PC-3 (cell line): ENCODE measurements at regions not wholly inside any gene's neighbourhood (a gene's known extent, or its start where the extent isn't known, plus 50 kb on each side); places are given as distances from the start of the nearest gene placed in this dataset.

Experiments
- EZH2 ChIP-seq: fragments of 300-600 bp; sonication (generic); IDR thresholded peaks from one replicate; pipeline ENCODE4 v1.6.1; 2017; ENCODE audit warnings: antibody characterized with exemption, mild to moderate bottlenecking, low read length; ENCODE audit not compliant: unreplicated experiment
- TF ChIP-seq, protein P1 (sequence below): fragments of 300-600 bp; sonication (generic); conservative IDR thresholded peaks from 2 replicates; pipeline ENCODE4 v1.5.1; 2017; ENCODE audit warnings: antibody characterized with exemption, low read depth, mild to moderate bottlenecking, low read length

DNA sequence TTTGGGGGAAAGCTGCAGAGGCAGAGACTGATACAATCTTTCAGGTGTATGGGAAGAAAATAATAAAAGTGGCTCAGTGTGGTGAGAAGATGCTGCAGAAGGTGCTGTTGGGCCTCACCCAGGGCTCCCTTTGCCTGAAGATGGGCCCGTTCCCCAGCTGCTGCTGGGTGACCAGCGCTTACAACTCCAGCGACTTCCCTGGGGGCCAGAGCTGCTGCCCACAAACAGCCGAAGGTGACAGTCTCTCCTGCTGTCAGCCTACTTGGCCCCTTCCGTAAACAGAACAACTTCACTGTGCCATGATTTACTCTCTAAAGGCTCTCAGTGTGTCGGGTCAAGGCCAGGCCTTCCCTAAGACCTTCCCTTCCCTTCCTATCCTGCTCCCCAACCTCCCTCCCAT, 93.6 kb upstream of the PCBD1 start:
- TF ChIP-seq, protein P1, sequence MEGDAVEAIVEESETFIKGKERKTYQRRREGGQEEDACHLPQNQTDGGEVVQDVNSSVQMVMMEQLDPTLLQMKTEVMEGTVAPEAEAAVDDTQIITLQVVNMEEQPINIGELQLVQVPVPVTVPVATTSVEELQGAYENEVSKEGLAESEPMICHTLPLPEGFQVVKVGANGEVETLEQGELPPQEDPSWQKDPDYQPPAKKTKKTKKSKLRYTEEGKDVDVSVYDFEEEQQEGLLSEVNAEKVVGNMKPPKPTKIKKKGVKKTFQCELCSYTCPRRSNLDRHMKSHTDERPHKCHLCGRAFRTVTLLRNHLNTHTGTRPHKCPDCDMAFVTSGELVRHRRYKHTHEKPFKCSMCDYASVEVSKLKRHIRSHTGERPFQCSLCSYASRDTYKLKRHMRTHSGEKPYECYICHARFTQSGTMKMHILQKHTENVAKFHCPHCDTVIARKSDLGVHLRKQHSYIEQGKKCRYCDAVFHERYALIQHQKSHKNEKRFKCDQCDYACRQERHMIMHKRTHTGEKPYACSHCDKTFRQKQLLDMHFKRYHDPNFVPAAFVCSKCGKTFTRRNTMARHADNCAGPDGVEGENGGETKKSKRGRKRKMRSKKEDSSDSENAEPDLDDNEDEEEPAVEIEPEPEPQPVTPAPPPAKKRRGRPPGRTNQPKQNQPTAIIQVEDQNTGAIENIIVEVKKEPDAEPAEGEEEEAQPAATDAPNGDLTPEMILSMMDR = no peak
- TF ChIP-seq EZH2 = no peak
